Breast epithelium (tissue), 4 donors: ENCODE measurements at regions not wholly inside any gene's neighbourhood (a gene's known extent, or its start where the extent isn't known, plus 50 kb on each side); places are given as distances from the start of the nearest gene placed in this dataset.

Experiments
- DNase-seq, 2 donors: peaks; one replicate each; pipeline ENCODE4 v3.0.0-alpha.2; 2019; ENCODE audit warnings: low spot score in 2 of 2
- H3K27ac ChIP-seq, 2 donors: fragments of 200-600 bp; sonication (generic) in 1 of 2; one replicate each; pipeline ENCODE4 v1.5.1; 2016 to 2019; ENCODE audit warnings: mild to moderate bottlenecking in 1 of 2
- H3K27me3 ChIP-seq, 2 donors: fragments of 200-600 bp; sonication (generic) in 1 of 2; one replicate each; pipeline versions ENCODE4 v1.5.1 to v1.6.0; 2017 to 2019; ENCODE audit warnings: control low read depth in 1 of 2, mild to moderate bottlenecking in 1 of 2
- H3K36me3 ChIP-seq: fragments of 200-600 bp; one replicate; pipeline ENCODE4 v1.5.1; 2019
- H3K4me1 ChIP-seq, 2 donors: fragments of 200-600 bp; sonication (generic); one replicate each; pipeline ENCODE4 v1.5.1; 2016 to 2019; ENCODE audit warnings: control low read depth in 1 of 2
- H3K4me3 ChIP-seq, 3 donors: fragments of 200-600 bp; sonication (generic); 1 replicate in 2 of 3; 2 replicates in 1 of 3; pipeline ENCODE4 v1.5.1; 2016 to 2019; ENCODE audit warnings: mild to moderate bottlenecking in 3 of 3, moderate library complexity in 2 of 3
- H3K9me3 ChIP-seq, 2 donors: fragments of 200-600 bp; sonication (generic) in 1 of 2; one replicate each; pipeline ENCODE4 v1.5.1; 2016 to 2019; ENCODE audit warnings: control low read depth in 1 of 2
- CTCF ChIP-seq, 3 donors: fragments of 450-650 bp; IDR thresholded peaks; one replicate each; pipeline ENCODE4 v1.5.1; 2016 to 2017; ENCODE audit warnings: antibody characterized with exemption in 3 of 3, mild to moderate bottlenecking in 3 of 3, moderate library complexity in 3 of 3
- POLR2A ChIP-seq: fragments of 450-650 bp; IDR thresholded peaks from one replicate; pipeline ENCODE4 v1.6.1; 2016; ENCODE audit warnings: antibody characterized with exemption, mild to moderate bottlenecking, moderate library complexity
- POLR2AphosphoS5 ChIP-seq, 3 donors: sonication (generic); formaldehyde crosslinking; IDR thresholded peaks; one replicate each; pipeline ENCODE4 v1.6.1; 2017; ENCODE audit warnings: antibody characterized with exemption in 3 of 3
- intact Hi-C: fragments of 100-400 bp; cut with DNase I; formaldehyde crosslinking; loops from one replicate; pipeline ENCODE4 v1.15.1; 2023; ENCODE audit warnings: low total_unique reads

DNA sequence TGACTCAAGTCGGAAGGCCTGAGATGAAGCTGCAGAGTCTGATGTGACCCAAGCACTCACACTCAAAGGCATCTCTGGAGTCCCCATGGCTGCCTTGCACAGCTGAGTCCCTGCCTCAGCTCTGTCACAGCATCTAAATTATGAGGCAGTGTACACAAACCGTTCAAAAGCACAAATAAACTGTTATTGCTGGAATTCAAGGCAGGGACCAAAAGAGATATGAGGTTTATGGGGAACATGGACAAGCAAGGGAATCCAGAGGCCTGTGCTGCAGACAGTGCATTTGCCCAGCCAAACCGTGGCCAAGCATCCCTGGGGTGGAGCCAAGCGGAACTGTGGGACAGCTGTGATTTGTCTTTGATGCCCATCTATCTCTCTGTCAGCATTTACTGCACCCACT, 91.3 kb downstream of the RPS29 start:
- Histone ChIP-seq H3K36me3 (no peaks in the 10 kb centered on the region), H3K27me3 (no peaks in the 10 kb centered on the region), H3K9me3 (no peaks in the 10 kb centered on the region), H3K27ac (no peak overlapping the region), H3K4me1 (no peaks in the 10 kb centered on the region), H3K4me3 (no peak overlapping the region)
- TF ChIP-seq POLR2A (no peak), POLR2AphosphoS5 (IDR thresholded peaks at IDR 0.05) (no peak), CTCF (IDR thresholded peaks at IDR 0.05) (no peak)
- intact Hi-C loops: no loop called here
- no peak for DNase-seq

GRCh38 chr14:49493557-49493956, 92.6 kb downstream of the RPS29 start:
- no peaks in the 10 kb centered on the region for H3K4me1 ChIP-seq
- DNase-seq: no peak
- H3K36me3 ChIP-seq: no peaks in the 10 kb centered on the region
- H3K27me3 ChIP-seq: no peaks in the 10 kb centered on the region
- TF ChIP-seq CTCF (IDR thresholded peaks at IDR 0.05): no peak
- TF ChIP-seq POLR2A: no peak
- TF ChIP-seq POLR2AphosphoS5 (IDR thresholded peaks at IDR 0.05): no peak
- intact Hi-C loops: no loop called here
- no peak overlapping the region for H3K4me3 ChIP-seq
- no peak overlapping the region for H3K27ac ChIP-seq
- H3K9me3 ChIP-seq: no peaks in the 10 kb centered on the region

DNA sequence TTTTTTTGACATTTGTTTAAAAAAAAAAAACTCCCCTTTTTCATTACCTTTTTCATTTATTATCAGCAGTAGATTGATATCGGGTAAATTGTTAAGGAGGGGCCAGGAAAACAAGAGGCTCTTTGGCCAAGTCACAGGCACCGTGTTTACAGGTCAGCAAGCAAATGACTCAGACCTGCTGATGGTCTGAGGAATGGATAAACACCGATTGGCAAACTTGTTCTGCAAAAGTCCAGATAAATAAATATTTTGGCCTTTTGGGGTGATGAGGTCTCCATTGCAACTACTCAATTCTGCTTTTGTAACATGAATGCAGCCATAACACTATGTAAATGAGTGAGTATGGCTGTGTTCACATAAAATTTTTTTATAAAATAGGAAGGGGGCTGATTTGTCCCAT, 94.0 kb downstream of the RPS29 start:
- intact Hi-C loops: no loop called here

GRCh38 chr14:49489341-49489740, 96.8 kb downstream of the RPS29 start:
- H3K36me3 ChIP-seq: no peaks in the 10 kb centered on the region

More for the DNA sequence above, 94.0 kb downstream of the RPS29 start:
- Histone ChIP-seq H3K4me3 (no peak overlapping the region), H3K9me3 (no peaks in the 10 kb centered on the region), H3K27ac (no peak overlapping the region), H3K36me3 (no peaks in the 10 kb centered on the region), H3K27me3 (no peaks in the 10 kb centered on the region), H3K4me1 (no peaks in the 10 kb centered on the region)
- no peak for DNase-seq
- TF ChIP-seq CTCF (IDR thresholded peaks at IDR 0.05) (no peak), POLR2A (no peak), POLR2AphosphoS5 (IDR thresholded peaks at IDR 0.05) (no peak)

DNA sequence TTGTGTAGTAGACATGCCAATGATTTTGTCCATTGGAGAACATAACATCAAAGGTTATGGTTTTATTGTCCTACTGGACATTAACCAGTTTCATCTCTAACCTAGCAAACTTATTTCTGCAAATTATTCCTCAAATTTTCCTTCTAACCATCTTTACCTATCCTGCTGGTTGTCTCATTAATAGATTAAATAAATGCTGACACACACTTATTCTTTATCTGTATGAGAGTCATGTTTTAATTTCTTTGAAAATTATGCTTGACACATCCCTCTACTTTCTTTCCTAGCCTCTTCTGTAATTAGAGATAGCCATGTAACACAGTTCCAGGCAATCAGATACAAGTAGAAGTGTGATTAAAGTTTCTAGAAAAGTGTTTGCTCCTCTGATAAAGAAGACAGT, 98.9 kb downstream of the RPS29 start:
- H3K9me3 ChIP-seq: no peaks in the 10 kb centered on the region
- H3K4me1 ChIP-seq: no peaks in the 10 kb centered on the region
- intact Hi-C loops: no loop called here
- no peaks in the 10 kb centered on the region for H3K36me3 ChIP-seq
- no peak overlapping the region for H3K4me3 ChIP-seq
- no peak for TF ChIP-seq CTCF (IDR thresholded peaks at IDR 0.05)
- no peak for TF ChIP-seq POLR2A
- no peak for TF ChIP-seq POLR2AphosphoS5 (IDR thresholded peaks at IDR 0.05)
- H3K27ac ChIP-seq: no peak overlapping the region
- no peak for DNase-seq
- no peaks in the 10 kb centered on the region for H3K27me3 ChIP-seq

More at GRCh38 chr14:49489341-49489740, 96.8 kb downstream of the RPS29 start:
- intact Hi-C loops: no loop called here
- DNase-seq: no peak
- TF ChIP-seq POLR2AphosphoS5 (IDR thresholded peaks at IDR 0.05): no peak
- TF ChIP-seq CTCF (IDR thresholded peaks at IDR 0.05): no peak
- no peak for TF ChIP-seq POLR2A
- Histone ChIP-seq H3K27me3 (no peaks in the 10 kb centered on the region), H3K4me1 (no peaks in the 10 kb centered on the region), H3K4me3 (no peak overlapping the region), H3K9me3 (no peaks in the 10 kb centered on the region), H3K27ac (no peak overlapping the region)
